AG04449 (cell line): ENCODE measurements at regions not wholly inside any gene's neighbourhood (a gene's known extent, or its start where the extent isn't known, plus 50 kb on each side); places are given as distances from the start of the nearest gene placed in this dataset.
"Not testable (repeated sequence)": the region's sequence is repeated elsewhere in the genome, so short reads cannot be mapped to it uniquely, and the experiment has no call there.

Source experiments
- CTCF ChIA-PET: fragments of 350-600 bp; formaldehyde crosslinking; extraction: SDS; loops from one replicate; lab custom pipeline; 2021; ENCODE audit warnings: antibody characterized with exemption; lab: Yijun Ruan, JAX
- POLR2A ChIA-PET: fragments of 400-600, 350-600 bp; formaldehyde crosslinking; extraction: SDS; loops from one replicate; lab custom pipeline; 2020; ENCODE audit warnings: antibody characterized with exemption, inconsistent platforms; lab: Yijun Ruan, JAX
- DNase-seq: peaks from one replicate; pipeline ENCODE4 v3.0.0-alpha.2; 2010; ENCODE audit warnings: low read depth, low spot score
- H3K4me3 ChIP-seq: 2 replicates; pipeline ENCODE4 v1.5.1; 2011; ENCODE audit warnings: low read depth, mild to moderate bottlenecking, control low read depth, low read length
- TF ChIP-seq, protein P1 (sequence below): IDR thresholded peaks from one replicate; pipeline ENCODE4 v1.5.1; 2011; ENCODE audit warnings: mild to moderate bottlenecking, moderate library complexity, low read length, control low read depth, inconsistent platforms; ENCODE audit not compliant: insufficient read depth; ENCODE audit errors: missing control alignments

- CTCF ChIA-PET: interaction anchor here (0.7 to 3.8 kb wide), 4 partner anchors 9 to 222 kb away, joined by 3 to 12 read pairs (median 10); no protein-coding TSS in a partner anchor
Observed at GRCh38 chr15:38769492-38769891, 204.9 kb upstream of the RASGRP1 start.

GRCh38 chr15:38774076-38774475 lies 209.5 kb upstream of the RASGRP1 start:
- CTCF ChIA-PET: interaction anchor here (0.8 kb wide), 1 partner anchor 22 kb away, joined by 3 read pairs; no protein-coding TSS in a partner anchor
- POLR2A ChIA-PET, DNase-seq, H3K4me3 ChIP-seq: not testable (repeated sequence)

More at GRCh38 chr15:38769492-38769891, 204.9 kb upstream of the RASGRP1 start:
- no peak overlapping the region for H3K4me3 ChIP-seq
- POLR2A ChIA-PET: no interaction called here
- TF ChIP-seq, protein P1, sequence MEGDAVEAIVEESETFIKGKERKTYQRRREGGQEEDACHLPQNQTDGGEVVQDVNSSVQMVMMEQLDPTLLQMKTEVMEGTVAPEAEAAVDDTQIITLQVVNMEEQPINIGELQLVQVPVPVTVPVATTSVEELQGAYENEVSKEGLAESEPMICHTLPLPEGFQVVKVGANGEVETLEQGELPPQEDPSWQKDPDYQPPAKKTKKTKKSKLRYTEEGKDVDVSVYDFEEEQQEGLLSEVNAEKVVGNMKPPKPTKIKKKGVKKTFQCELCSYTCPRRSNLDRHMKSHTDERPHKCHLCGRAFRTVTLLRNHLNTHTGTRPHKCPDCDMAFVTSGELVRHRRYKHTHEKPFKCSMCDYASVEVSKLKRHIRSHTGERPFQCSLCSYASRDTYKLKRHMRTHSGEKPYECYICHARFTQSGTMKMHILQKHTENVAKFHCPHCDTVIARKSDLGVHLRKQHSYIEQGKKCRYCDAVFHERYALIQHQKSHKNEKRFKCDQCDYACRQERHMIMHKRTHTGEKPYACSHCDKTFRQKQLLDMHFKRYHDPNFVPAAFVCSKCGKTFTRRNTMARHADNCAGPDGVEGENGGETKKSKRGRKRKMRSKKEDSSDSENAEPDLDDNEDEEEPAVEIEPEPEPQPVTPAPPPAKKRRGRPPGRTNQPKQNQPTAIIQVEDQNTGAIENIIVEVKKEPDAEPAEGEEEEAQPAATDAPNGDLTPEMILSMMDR: no peak
- no peak for DNase-seq

DNA sequence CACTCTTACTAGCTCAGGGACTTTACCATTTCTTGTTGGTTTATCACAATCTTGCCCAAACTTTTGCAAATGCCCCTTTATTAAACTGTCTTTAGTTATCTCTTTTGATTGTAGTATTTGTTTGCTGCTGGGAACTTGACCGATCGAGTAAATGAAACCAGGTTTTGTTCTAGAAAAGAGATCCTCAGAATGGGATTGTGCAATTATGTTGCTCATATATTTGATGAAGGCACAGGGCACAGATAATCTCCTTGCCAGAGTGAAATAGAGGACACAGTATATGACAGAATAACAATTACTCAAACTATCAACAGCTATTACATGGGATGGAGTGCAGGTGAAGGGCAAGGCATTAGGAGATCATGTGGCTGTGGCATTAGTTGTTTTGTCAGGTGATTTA lies 216.6 kb upstream of the RASGRP1 start:
- no peak for DNase-seq
- CTCF ChIA-PET: no interaction called here
- POLR2A ChIA-PET: no interaction called here
- H3K4me3 ChIP-seq: no peak overlapping the region
- TF ChIP-seq, protein P1: no peak

- CTCF ChIA-PET: no interaction called here
- POLR2A ChIA-PET: no interaction called here
- no peak for DNase-seq
- no peak overlapping the region for H3K4me3 ChIP-seq
- TF ChIP-seq, protein P1: no peak
Observed at GRCh38 chr15:38782156-38782555, 217.5 kb upstream of the RASGRP1 start.

- CTCF ChIA-PET: no interaction called here
- DNase-seq: no peak
- no peak overlapping the region for H3K4me3 ChIP-seq
- TF ChIP-seq, protein P1: no peak
- POLR2A ChIA-PET: no interaction called here
Observed at GRCh38 chr15:38788918-38789317, 224.3 kb upstream of the RASGRP1 start.

- CTCF ChIA-PET: no interaction called here
- no peak for DNase-seq
- no peak overlapping the region for H3K4me3 ChIP-seq
- TF ChIP-seq, protein P1: no peak
- POLR2A ChIA-PET: no interaction called here
Observed at GRCh38 chr15:38789566-38789965, 225.0 kb upstream of the RASGRP1 start.

DNA sequence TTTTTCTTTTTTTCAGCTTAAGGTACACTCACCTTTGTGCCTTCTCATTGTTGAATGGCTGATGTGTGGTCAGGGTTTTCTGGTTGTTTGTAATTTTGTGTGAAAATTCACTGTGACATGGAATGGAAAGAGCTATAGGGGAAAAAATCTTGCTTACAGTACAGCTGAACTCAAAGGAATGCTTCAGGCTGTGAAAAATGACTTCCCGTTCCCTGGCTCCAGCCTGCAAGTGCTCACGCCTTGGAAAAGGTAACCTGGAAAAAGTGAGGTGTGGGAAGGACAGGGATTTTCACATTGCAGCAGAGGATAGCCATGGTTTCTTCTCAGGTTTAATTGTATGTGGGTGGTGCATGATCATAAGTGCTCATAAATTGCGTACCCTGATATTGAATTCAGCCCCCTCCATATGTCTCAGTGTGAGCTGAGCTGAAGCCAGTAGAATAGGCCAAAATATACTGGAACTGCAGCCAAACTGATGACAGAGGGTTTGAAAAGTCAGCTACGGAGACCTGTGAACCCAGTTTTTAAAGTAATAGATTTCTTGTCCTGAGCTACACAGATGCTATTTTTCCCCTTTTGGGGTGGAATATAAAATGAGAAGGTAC lies 228.7 kb upstream of the RASGRP1 start:
- H3K4me3 ChIP-seq: no peak overlapping the region
- CTCF ChIA-PET: interaction anchor here (2.2 kb wide), 1 partner anchor 24 kb away, joined by 6 read pairs; no protein-coding TSS in a partner anchor
- DNase-seq: no peak
- POLR2A ChIA-PET: no interaction called here
- TF ChIP-seq, protein P1: no peak
